H1 (cell line): ENCODE measurements at regions not wholly inside any gene's neighbourhood (a gene's known extent, or its start where the extent isn't known, plus 50 kb on each side); places are given as distances from the start of the nearest gene placed in this dataset.

Experiments
- CHD1 ChIP-seq: IDR thresholded peaks from 2 replicates; pipeline ENCODE4 v1.6.1; 2012; ENCODE audit warnings: low read depth, low read length, improper control_type of control experiment
- FOSL1 ChIP-seq: IDR thresholded peaks from 2 replicates; pipeline ENCODE4 v1.6.1; 2011; ENCODE audit warnings: mild to moderate bottlenecking, low read depth, low read length, moderate library complexity; ENCODE audit not compliant: insufficient read depth
- POU5F1 ChIP-seq: IDR thresholded peaks from 2 replicates; pipeline ENCODE4 v1.6.1; 2011; ENCODE audit warnings: low read depth, mild to moderate bottlenecking, low read length, moderate library complexity

GRCh38 chr5:162939991-162940390, 497.4 kb upstream of the CCNG1 start (continued):
- TF ChIP-seq FOSL1 (no peak), CHD1 (no peak), POU5F1 (no peak)
- TF ChIP-seq, all 59 proteins: peak for 0
